DND-41 (cell line): ENCODE measurements at regions not wholly inside any gene's neighbourhood (a gene's known extent, or its start where the extent isn't known, plus 50 kb on each side); places are given as distances from the start of the nearest gene placed in this dataset.

Experiments
- CTCF ChIP-seq: IDR thresholded peaks from 2 replicates; pipeline ENCODE4 v1.5.1; 2012; ENCODE audit warnings: borderline replicate concordance, low read length, moderate library complexity, mild to moderate bottlenecking; ENCODE audit not compliant: poor library complexity, severe bottlenecking; ENCODE audit errors: extremely low read depth
- EZH2 ChIP-seq: IDR thresholded peaks from 3 replicates; pipeline ENCODE4 v1.6.1; 2012; ENCODE audit warnings: borderline replicate concordance, low read depth, mild to moderate bottlenecking, moderate library complexity, low read length, inconsistent platforms; ENCODE audit not compliant: severe bottlenecking

GRCh38 chr5:89445106-89445745 is 562.2 kb upstream of the MEF2C start:
- no peak for TF ChIP-seq EZH2
- no peak for TF ChIP-seq CTCF
